ENCODE measurements at regions not wholly inside any gene's neighbourhood (a gene's known extent, or its start where the extent isn't known, plus 50 kb on each side); places are given as distances from the start of the nearest gene placed in this dataset.

- peaks cover 0 to 7% of the 10 kb centered on the region in 2 donors for H3K4me1 ChIP-seq
- no peaks in the 10 kb centered on the region for H3K27me3 ChIP-seq
- TF ChIP-seq, protein P1, sequence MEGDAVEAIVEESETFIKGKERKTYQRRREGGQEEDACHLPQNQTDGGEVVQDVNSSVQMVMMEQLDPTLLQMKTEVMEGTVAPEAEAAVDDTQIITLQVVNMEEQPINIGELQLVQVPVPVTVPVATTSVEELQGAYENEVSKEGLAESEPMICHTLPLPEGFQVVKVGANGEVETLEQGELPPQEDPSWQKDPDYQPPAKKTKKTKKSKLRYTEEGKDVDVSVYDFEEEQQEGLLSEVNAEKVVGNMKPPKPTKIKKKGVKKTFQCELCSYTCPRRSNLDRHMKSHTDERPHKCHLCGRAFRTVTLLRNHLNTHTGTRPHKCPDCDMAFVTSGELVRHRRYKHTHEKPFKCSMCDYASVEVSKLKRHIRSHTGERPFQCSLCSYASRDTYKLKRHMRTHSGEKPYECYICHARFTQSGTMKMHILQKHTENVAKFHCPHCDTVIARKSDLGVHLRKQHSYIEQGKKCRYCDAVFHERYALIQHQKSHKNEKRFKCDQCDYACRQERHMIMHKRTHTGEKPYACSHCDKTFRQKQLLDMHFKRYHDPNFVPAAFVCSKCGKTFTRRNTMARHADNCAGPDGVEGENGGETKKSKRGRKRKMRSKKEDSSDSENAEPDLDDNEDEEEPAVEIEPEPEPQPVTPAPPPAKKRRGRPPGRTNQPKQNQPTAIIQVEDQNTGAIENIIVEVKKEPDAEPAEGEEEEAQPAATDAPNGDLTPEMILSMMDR (IDR thresholded peaks at IDR 0.05), result no peak
- no peaks in the 10 kb centered on the region for H3K36me3 ChIP-seq
- DNase-seq (ENCODE audit: low spot score), result no peak
- H3K27ac ChIP-seq, result no peak overlapping the region
- H3K4me3 ChIP-seq, result no peak overlapping the region
- H3K9me3 ChIP-seq, result no peaks in the 10 kb centered on the region
Measured at GRCh38 chr16:86844695-86845094, 266.3 kb downstream of the FOXL1 start.

GRCh38 chr16:86846136-86846535, 267.8 kb downstream of the FOXL1 start:
- Histone ChIP-seq H3K9me3 (no peaks in the 10 kb centered on the region), H3K36me3 (no peaks in the 10 kb centered on the region), H3K4me1 (peaks cover 0 to 7% of the 10 kb centered on the region in 2 donors), H3K4me3 (no peak overlapping the region), H3K27me3 (no peaks in the 10 kb centered on the region), H3K27ac (no peak overlapping the region)
- DNase-seq (ENCODE audit: low spot score), result no peak
- TF ChIP-seq, protein P1 (IDR thresholded peaks at IDR 0.05), result no peak

GRCh38 chr16:86848821-86849220, 270.5 kb downstream of the FOXL1 start:
- no peaks in the 10 kb centered on the region for H3K27me3 ChIP-seq
- H3K27ac ChIP-seq, result no peak overlapping the region
- H3K36me3 ChIP-seq, result no peaks in the 10 kb centered on the region
- DNase-seq (ENCODE audit: low spot score), result no peak
- H3K4me3 ChIP-seq, result no peak overlapping the region
- TF ChIP-seq, protein P1 (IDR thresholded peaks at IDR 0.05), result no peak
- H3K9me3 ChIP-seq, result no peaks in the 10 kb centered on the region
- H3K4me1 ChIP-seq, result peaks cover 0 to 7% of the 10 kb centered on the region in 2 donors

- no peaks in the 10 kb centered on the region for H3K9me3 ChIP-seq
- no peak overlapping the region for H3K27ac ChIP-seq
- H3K4me1 ChIP-seq, result peaks cover 0 to 7% of the 10 kb centered on the region in 2 donors
- TF ChIP-seq, protein P1 (IDR thresholded peaks at IDR 0.05), result no peak
- no peaks in the 10 kb centered on the region for H3K27me3 ChIP-seq
- H3K36me3 ChIP-seq, result no peaks in the 10 kb centered on the region
- DNase-seq (ENCODE audit: low spot score), result no peak
- no peak overlapping the region for H3K4me3 ChIP-seq
Measured at GRCh38 chr16:86850670-86851069, 272.3 kb downstream of the FOXL1 start.

- no peak overlapping the region for H3K27ac ChIP-seq
- peaks cover 0 to 2% of the 10 kb centered on the region in 2 donors for H3K4me1 ChIP-seq
- H3K36me3 ChIP-seq, result no peaks in the 10 kb centered on the region
- no peaks in the 10 kb centered on the region for H3K27me3 ChIP-seq
- H3K4me3 ChIP-seq, result no peak overlapping the region
- no peak for DNase-seq (ENCODE audit: low spot score)
- H3K9me3 ChIP-seq, result no peaks in the 10 kb centered on the region
- TF ChIP-seq, protein P1 (IDR thresholded peaks at IDR 0.05), result no peak
Measured at GRCh38 chr16:86852135-86852534, 273.8 kb downstream of the FOXL1 start.

GRCh38 chr16:86854058-86854621, 275.8 kb downstream of the FOXL1 start:
- H3K9me3 ChIP-seq, result no peaks in the 10 kb centered on the region
- H3K36me3 ChIP-seq, result no peaks in the 10 kb centered on the region
- no peak for DNase-seq (ENCODE audit: low spot score)
- no peak overlapping the region for H3K4me3 ChIP-seq
- H3K27ac ChIP-seq, result no peak overlapping the region
- TF ChIP-seq, protein P1 (IDR thresholded peaks at IDR 0.05), result no peak
- H3K4me1 ChIP-seq, result no peaks in the 10 kb centered on the region
- H3K27me3 ChIP-seq, result no peaks in the 10 kb centered on the region
